HEK293 (cell line): ENCODE measurements at regions not wholly inside any gene's neighbourhood (a gene's known extent, or its start where the extent isn't known, plus 50 kb on each side); places are given as distances from the start of the nearest gene placed in this dataset.

Source experiments
- CTCF ChIA-PET: fragments of 350-600 bp; formaldehyde crosslinking; extraction: SDS; loops from one replicate; lab custom pipeline; 2021; ENCODE audit warnings: antibody characterized with exemption; lab: Yijun Ruan, JAX
- POLR2A ChIA-PET: fragments of 300-600 bp; formaldehyde crosslinking; extraction: SDS; loops from one replicate; lab custom pipeline; 2020; ENCODE audit warnings: antibody characterized with exemption, inconsistent platforms; lab: Yijun Ruan, JAX
- H3K27ac ChIP-seq: fragments of 200-500 bp; sonication (Bioruptor generic); 2 replicates; pipeline ENCODE4 v1.5.1; 2014; ENCODE audit warnings: low read depth, low read length, control low read depth, inconsistent platforms; ENCODE audit errors: extremely low read depth
- H3K36me3 ChIP-seq, 2 experiments: fragments of 200-500 bp in 1 of 2; sonication (Bioruptor generic) in 1 of 2; 1 replicate in 1 of 2; 2 replicates in 1 of 2; pipeline ENCODE4 v1.5.1; 2014 to 2017; ENCODE audit warnings: inconsistent platforms in 2 of 2, low read length in 2 of 2; ENCODE audit not compliant: control insufficient read depth in 2 of 2, insufficient read depth in 1 of 2
- H3K4me1 ChIP-seq: fragments of 200-500 bp; sonication (Bioruptor generic); 2 replicates; pipeline ENCODE4 v1.5.1; 2014; ENCODE audit warnings: mild to moderate bottlenecking, low read length, inconsistent platforms; ENCODE audit not compliant: control insufficient read depth, insufficient read depth
- H3K4me3 ChIP-seq: 2 replicates; pipeline ENCODE4 v1.5.1; 2011; ENCODE audit warnings: low read depth, mild to moderate bottlenecking, control low read depth, low read length, moderate library complexity
- H3K9me3 ChIP-seq: fragments of 200-500 bp; sonication (Bioruptor generic); 2 replicates; pipeline ENCODE4 v1.5.1; 2014; ENCODE audit warnings: low read depth, low read length, inconsistent platforms; ENCODE audit not compliant: control insufficient read depth, insufficient read depth
- EGR2 ChIP-seq: fragments of 450-650 bp; formaldehyde crosslinking; IDR thresholded peaks from 2 replicates; pipeline ENCODE4 v1.5.1; 2016; ENCODE audit warnings: low read depth, missing biosample characterization, missing genetic modification characterization
- KLF16 ChIP-seq: fragments of 450-650 bp; formaldehyde crosslinking; IDR thresholded peaks from 2 replicates; pipeline ENCODE4 v1.5.1; 2017; ENCODE audit warnings: missing biosample characterization, missing genetic modification characterization
- MYNN ChIP-seq: fragments of 450-650 bp; formaldehyde crosslinking; IDR thresholded peaks from 2 replicates; pipeline ENCODE4 v1.5.1; 2016; ENCODE audit warnings: missing biosample characterization, missing genetic modification characterization, borderline replicate concordance
- PRDM6 ChIP-seq: fragments of 450-650 bp; formaldehyde crosslinking; IDR thresholded peaks from 2 replicates; pipeline ENCODE4 v1.5.1; 2017; ENCODE audit warnings: missing biosample characterization, missing genetic modification characterization
- TCF7L2 ChIP-seq: IDR thresholded peaks from 2 replicates; pipeline ENCODE4 v1.6.1; 2011; ENCODE audit warnings: low read depth, mild to moderate bottlenecking, inconsistent platforms, low read length, moderate library complexity, borderline replicate concordance
- ZFP3 ChIP-seq: fragments of 450-650 bp; formaldehyde crosslinking; IDR thresholded peaks from 2 replicates; pipeline ENCODE4 v1.5.1; 2016; ENCODE audit warnings: low read depth, missing biosample characterization, missing genetic modification characterization
- ZFP41 ChIP-seq: fragments of 450-650 bp; formaldehyde crosslinking; IDR thresholded peaks from 2 replicates; pipeline ENCODE4 v1.5.1; 2016; ENCODE audit warnings: missing biosample characterization, missing genetic modification characterization, borderline replicate concordance
- ZNF133 ChIP-seq: fragments of 450-650 bp; formaldehyde crosslinking; IDR thresholded peaks from 2 replicates; pipeline ENCODE4 v1.5.1; 2016; ENCODE audit warnings: missing biosample characterization, missing genetic modification characterization
- ZNF148 ChIP-seq: fragments of 450-650 bp; formaldehyde crosslinking; IDR thresholded peaks from 2 replicates; pipeline ENCODE4 v1.5.0; 2017; ENCODE audit warnings: missing biosample characterization, missing genetic modification characterization, borderline replicate concordance
- ZNF292 ChIP-seq: fragments of 450-650 bp; formaldehyde crosslinking; IDR thresholded peaks from 2 replicates; pipeline ENCODE4 v1.5.1; 2016; ENCODE audit warnings: low read depth, missing biosample characterization, missing genetic modification characterization, borderline replicate concordance
- ZNF335 ChIP-seq: fragments of 450-650 bp; formaldehyde crosslinking; conservative IDR thresholded peaks from 2 replicates; pipeline ENCODE4 v1.5.1; 2016; ENCODE audit warnings: missing biosample characterization, missing genetic modification characterization
- ZNF362 ChIP-seq: fragments of 450-650 bp; formaldehyde crosslinking; IDR thresholded peaks from 2 replicates; pipeline ENCODE4 v1.5.1; 2016; ENCODE audit warnings: missing biosample characterization, missing genetic modification characterization
- ZNF391 ChIP-seq: fragments of 450-650 bp; formaldehyde crosslinking; IDR thresholded peaks from 2 replicates; pipeline ENCODE4 v1.5.1; 2016; ENCODE audit warnings: low read depth, missing biosample characterization, missing genetic modification characterization, borderline replicate concordance
- ZNF404 ChIP-seq: fragments of 450-650 bp; formaldehyde crosslinking; IDR thresholded peaks from 2 replicates; pipeline ENCODE4 v1.5.1; 2017; ENCODE audit warnings: missing biosample characterization, missing genetic modification characterization
- ZNF426 ChIP-seq: fragments of 450-650 bp; formaldehyde crosslinking; IDR thresholded peaks from 2 replicates; pipeline ENCODE4 v1.5.1; 2017; ENCODE audit warnings: missing biosample characterization, missing genetic modification characterization, mild to moderate bottlenecking, inconsistent platforms, moderate library complexity
- ZNF433 ChIP-seq: fragments of 450-650 bp; formaldehyde crosslinking; IDR thresholded peaks from 2 replicates; pipeline ENCODE4 v1.5.1; 2016; ENCODE audit warnings: missing biosample characterization, missing genetic modification characterization, low read depth
- ZNF529 ChIP-seq: fragments of 450-650 bp; formaldehyde crosslinking; IDR thresholded peaks from 2 replicates; pipeline ENCODE4 v1.5.1; 2017; ENCODE audit warnings: missing genetic modification characterization, missing biosample characterization; ENCODE audit not compliant: insufficient replicate concordance
- ZNF548 ChIP-seq: fragments of 450-650 bp; formaldehyde crosslinking; IDR thresholded peaks from 2 replicates; pipeline ENCODE4 v1.5.1; 2016; ENCODE audit warnings: missing biosample characterization, missing genetic modification characterization
- ZNF555 ChIP-seq: fragments of 450-650 bp; formaldehyde crosslinking; conservative IDR thresholded peaks from 2 replicates; pipeline ENCODE4 v1.5.1; 2017; ENCODE audit warnings: missing biosample characterization, mild to moderate bottlenecking, missing genetic modification characterization, inconsistent platforms
- ZNF558 ChIP-seq: fragments of 450-650 bp; formaldehyde crosslinking; IDR thresholded peaks from 2 replicates; pipeline ENCODE4 v1.5.1; 2016; ENCODE audit warnings: missing biosample characterization, missing genetic modification characterization
- ZNF596 ChIP-seq: fragments of 450-650 bp; IDR thresholded peaks from 2 replicates; pipeline ENCODE4 v1.5.0; 2018; ENCODE audit warnings: missing biosample characterization, mild to moderate bottlenecking, missing genetic modification characterization, moderate library complexity
- ZNF701 ChIP-seq: fragments of 450-650 bp; formaldehyde crosslinking; IDR thresholded peaks from 2 replicates; pipeline ENCODE4 v1.5.1; 2016; ENCODE audit warnings: missing biosample characterization, missing genetic modification characterization
- ZNF843 ChIP-seq: fragments of 450-650 bp; formaldehyde crosslinking; IDR thresholded peaks from 2 replicates; pipeline ENCODE4 v1.5.1; 2016; ENCODE audit warnings: missing biosample characterization, missing genetic modification characterization

GRCh38 chr4:23741681-23742191, 148.1 kb downstream of the PPARGC1A start:
- Histone ChIP-seq H3K9me3 (no peaks in the 10 kb centered on the region), H3K27ac (no peak overlapping the region), H3K4me1 (no peaks in the 10 kb centered on the region), H3K4me3 (no peak overlapping the region), H3K36me3 (no peaks in the 10 kb centered on the region)
- TF ChIP-seq ZNF701 (no peak), ZNF555 (tag by site-specific recombination) (no peak), MYNN (tag by site-specific recombination) (no peak), ZNF558 (tag by site-specific recombination) (no peak), ZNF529 (tag by site-specific recombination) (no peak), ZNF133 (tag by site-specific recombination) (no peak), ZNF433 (no peak)
- CTCF ChIA-PET, result interaction anchor here (0.6 kb wide), 1 partner anchor 559 kb away, joined by 3 read pairs; no protein-coding TSS in a partner anchor
- POLR2A ChIA-PET, result no interaction called here

- no peaks in the 10 kb centered on the region for H3K9me3 ChIP-seq
- CTCF ChIA-PET, result no interaction called here
Observed at GRCh38 chr4:23737571-23737970, 152.3 kb downstream of the PPARGC1A start.

More at GRCh38 chr4:23737571-23737970, 152.3 kb downstream of the PPARGC1A start:
- Histone ChIP-seq H3K4me1 (no peaks in the 10 kb centered on the region), H3K4me3 (no peak overlapping the region), H3K36me3 (no peaks in the 10 kb centered on the region), H3K27ac (no peak overlapping the region)
- TF ChIP-seq ZNF426 (no peak), ZNF335 (tag by site-specific recombination) (no peak), ZNF292 (tag by site-specific recombination) (no peak), ZNF391 (tag by site-specific recombination) (no peak), TCF7L2 (no peak), EGR2 (tag by site-specific recombination) (no peak), ZNF596 (tag by site-specific recombination) (no peak), ZNF362 (tag by site-specific recombination) (no peak), ZNF148 (tag by site-specific recombination) (no peak), KLF16 (no peak), ZFP3 (tag by site-specific recombination) (no peak), PRDM6 (tag by site-specific recombination) (no peak), ZNF843 (tag by site-specific recombination) (no peak), ZNF404 (tag by site-specific recombination) (no peak), ZFP41 (no peak), ZNF548 (no peak)
- POLR2A ChIA-PET, result no interaction called here
